WTC11 (cell line): ENCODE measurements at regions not wholly inside any gene's neighbourhood (a gene's known extent, or its start where the extent isn't known, plus 50 kb on each side); places are given as distances from the start of the nearest gene placed in this dataset.

ENCODE experiments used
- ATF3 ChIP-seq: sonication (generic); formaldehyde crosslinking; conservative IDR thresholded peaks from 2 replicates; pipeline ENCODE4 v1.8.1; 2022; ENCODE audit warnings: mild to moderate bottlenecking, missing genetic modification reagents
- CREM ChIP-seq: sonication (generic); formaldehyde crosslinking; IDR thresholded peaks from 2 replicates; pipeline ENCODE4 v1.8.1; 2022; ENCODE audit warnings: mild to moderate bottlenecking, missing genetic modification reagents, moderate library complexity
- GABPB1 ChIP-seq: sonication (generic); formaldehyde crosslinking; IDR thresholded peaks from 2 replicates; pipeline ENCODE4 v1.8.1; 2023; ENCODE audit warnings: mild to moderate bottlenecking, missing genetic modification reagents
- JAZF1 ChIP-seq: fragments of 250-450 bp; sonication (Bioruptor Pico); IDR thresholded peaks from 2 replicates; pipeline ENCODE4 v1.9.0; 2021; ENCODE audit warnings: moderate library complexity, mild to moderate bottlenecking, inconsistent platforms
- PRDM15 ChIP-seq: sonication (generic); formaldehyde crosslinking; IDR thresholded peaks from 2 replicates; pipeline ENCODE4 v1.8.0; 2022; ENCODE audit warnings: missing genetic modification reagents
- ZNF219 ChIP-seq: sonication (generic); formaldehyde crosslinking; IDR thresholded peaks from 2 replicates; pipeline ENCODE4 v1.8.0; 2023; ENCODE audit warnings: missing genetic modification reagents, mild to moderate bottlenecking, borderline replicate concordance
- ZNF232 ChIP-seq: sonication (generic); formaldehyde crosslinking; IDR thresholded peaks from 2 replicates; pipeline ENCODE4 v1.8.0; 2022; ENCODE audit warnings: mild to moderate bottlenecking, missing genetic modification reagents
- ZSCAN18 ChIP-seq: fragments of 250-450 bp; sonication (Bioruptor Pico); IDR thresholded peaks from 2 replicates; pipeline ENCODE4 v2.1.2; 2022; ENCODE audit warnings: mild to moderate bottlenecking, moderate library complexity
- TF ChIP-seq, protein P1 (sequence below): fragments of 200-600 bp; IDR thresholded peaks from 2 replicates; pipeline ENCODE4 v1.8.0; 2022; ENCODE audit warnings: antibody characterized with exemption
- TF ChIP-seq, protein P2 (sequence below): sonication (generic); formaldehyde crosslinking; IDR thresholded peaks from 2 replicates; pipeline ENCODE4 v1.8.1; 2022; ENCODE audit warnings: mild to moderate bottlenecking, moderate library complexity, missing genetic modification reagents
- TF ChIP-seq, protein P3 (sequence below): sonication (generic); formaldehyde crosslinking; IDR thresholded peaks from 2 replicates; pipeline ENCODE4 v1.8.1; 2023; ENCODE audit warnings: mild to moderate bottlenecking, missing genetic modification reagents, moderate library complexity

- TF ChIP-seq, protein P1, sequence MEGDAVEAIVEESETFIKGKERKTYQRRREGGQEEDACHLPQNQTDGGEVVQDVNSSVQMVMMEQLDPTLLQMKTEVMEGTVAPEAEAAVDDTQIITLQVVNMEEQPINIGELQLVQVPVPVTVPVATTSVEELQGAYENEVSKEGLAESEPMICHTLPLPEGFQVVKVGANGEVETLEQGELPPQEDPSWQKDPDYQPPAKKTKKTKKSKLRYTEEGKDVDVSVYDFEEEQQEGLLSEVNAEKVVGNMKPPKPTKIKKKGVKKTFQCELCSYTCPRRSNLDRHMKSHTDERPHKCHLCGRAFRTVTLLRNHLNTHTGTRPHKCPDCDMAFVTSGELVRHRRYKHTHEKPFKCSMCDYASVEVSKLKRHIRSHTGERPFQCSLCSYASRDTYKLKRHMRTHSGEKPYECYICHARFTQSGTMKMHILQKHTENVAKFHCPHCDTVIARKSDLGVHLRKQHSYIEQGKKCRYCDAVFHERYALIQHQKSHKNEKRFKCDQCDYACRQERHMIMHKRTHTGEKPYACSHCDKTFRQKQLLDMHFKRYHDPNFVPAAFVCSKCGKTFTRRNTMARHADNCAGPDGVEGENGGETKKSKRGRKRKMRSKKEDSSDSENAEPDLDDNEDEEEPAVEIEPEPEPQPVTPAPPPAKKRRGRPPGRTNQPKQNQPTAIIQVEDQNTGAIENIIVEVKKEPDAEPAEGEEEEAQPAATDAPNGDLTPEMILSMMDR: no peak
- TF ChIP-seq GABPB1 (no peak), ZNF232 (no peak), ZNF219 (no peak), ZSCAN18 (no peak), ATF3 (CRISPR knock-in tag) (no peak), JAZF1 (CRISPR knock-in tag) (no peak), CREM (no peak), PRDM15 (no peak)
- TF ChIP-seq, protein P2, sequence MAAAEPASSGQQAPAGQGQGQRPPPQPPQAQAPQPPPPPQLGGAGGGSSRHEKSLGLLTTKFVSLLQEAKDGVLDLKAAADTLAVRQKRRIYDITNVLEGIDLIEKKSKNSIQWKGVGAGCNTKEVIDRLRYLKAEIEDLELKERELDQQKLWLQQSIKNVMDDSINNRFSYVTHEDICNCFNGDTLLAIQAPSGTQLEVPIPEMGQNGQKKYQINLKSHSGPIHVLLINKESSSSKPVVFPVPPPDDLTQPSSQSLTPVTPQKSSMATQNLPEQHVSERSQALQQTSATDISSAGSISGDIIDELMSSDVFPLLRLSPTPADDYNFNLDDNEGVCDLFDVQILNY (CRISPR knock-in tag): no peak
- TF ChIP-seq, protein P3, sequence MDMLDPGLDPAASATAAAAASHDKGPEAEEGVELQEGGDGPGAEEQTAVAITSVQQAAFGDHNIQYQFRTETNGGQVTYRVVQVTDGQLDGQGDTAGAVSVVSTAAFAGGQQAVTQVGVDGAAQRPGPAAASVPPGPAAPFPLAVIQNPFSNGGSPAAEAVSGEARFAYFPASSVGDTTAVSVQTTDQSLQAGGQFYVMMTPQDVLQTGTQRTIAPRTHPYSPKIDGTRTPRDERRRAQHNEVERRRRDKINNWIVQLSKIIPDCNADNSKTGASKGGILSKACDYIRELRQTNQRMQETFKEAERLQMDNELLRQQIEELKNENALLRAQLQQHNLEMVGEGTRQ (CRISPR knock-in tag): no peak
Observed at GRCh38 chr2:16014041-16014787, 73.9 kb downstream of the MYCN start.
